ENCODE measurements at regions not wholly inside any gene's neighbourhood (a gene's known extent, or its start where the extent isn't known, plus 50 kb on each side); places are given as distances from the start of the nearest gene placed in this dataset.
A peak's percentile ranks its signal among the peaks of the same experiment; 100 is the strongest.

GRCh38 chr18:71873695-71874094, 670.4 kb downstream of the CBLN2 start:
- no peak for DNase-seq

- DNase-seq = no peak
Measured at GRCh38 chr18:71865888-71866287, 678.3 kb downstream of the CBLN2 start.

- DNase-seq = no peak
Measured at GRCh38 chr18:71850602-71851001, 693.5 kb downstream of the CBLN2 start.

- no peak for DNase-seq
Measured at GRCh38 chr18:71849407-71849806, 694.7 kb downstream of the CBLN2 start.

GRCh38 chr18:71846716-71847115, 697.4 kb downstream of the CBLN2 start:
- no peak for DNase-seq

- DNase-seq = no peak
Measured at GRCh38 chr18:71844814-71845213, 699.3 kb downstream of the CBLN2 start.

- DNase-seq = no peak
Measured at GRCh38 chr18:71842666-71843065, 701.5 kb downstream of the CBLN2 start.

- no peak for DNase-seq
Measured at GRCh38 chr18:71837547-71837946, 706.6 kb downstream of the CBLN2 start.

GRCh38 chr18:71832946-71833617, 711.1 kb downstream of the CBLN2 start:
- DNase-seq = no peak

GRCh38 chr18:71831039-71831438, 713.1 kb downstream of the CBLN2 start:
- no peak for DNase-seq

GRCh38 chr18:71827301-71827700, 716.8 kb downstream of the CBLN2 start:
- no peak for DNase-seq

- DNase-seq = no peak
Measured at GRCh38 chr18:71815305-71815704, 728.8 kb downstream of the CBLN2 start.

- DNase-seq = no peak
Measured at GRCh38 chr18:71809711-71810110, 734.4 kb downstream of the CBLN2 start.

GRCh38 chr18:71808616-71809015, 735.5 kb downstream of the CBLN2 start:
- no peak for DNase-seq

- no peak for DNase-seq
Measured at GRCh38 chr18:71807586-71807985, 736.6 kb downstream of the CBLN2 start.

GRCh38 chr18:71798986-71799673, 745.0 kb downstream of the CBLN2 start:
- DNase-seq = no peak

GRCh38 chr18:71797554-71797953, 746.6 kb downstream of the CBLN2 start:
- no peak for DNase-seq

GRCh38 chr18:71784777-71785176, 759.4 kb downstream of the CBLN2 start:
- DNase-seq = peak in 1 of 2 experiments; percentile 46

GRCh38 chr18:71760541-71760940, 783.6 kb downstream of the CBLN2 start:
- DNase-seq = no peak

- DNase-seq = no peak
Measured at GRCh38 chr18:71754246-71754645, 789.9 kb downstream of the CBLN2 start.

- DNase-seq = no peak
Measured at GRCh38 chr18:71743634-71744033, 800.5 kb downstream of the CBLN2 start.

- DNase-seq = no peak
Measured at GRCh38 chr18:71729611-71730010, 814.5 kb downstream of the CBLN2 start.

- DNase-seq = no peak
Measured at GRCh38 chr18:71727909-71728308, 816.2 kb downstream of the CBLN2 start.

- no peak for DNase-seq
Measured at GRCh38 chr18:71725256-71725655, 818.9 kb downstream of the CBLN2 start.

GRCh38 chr18:71707985-71708500, 836.1 kb downstream of the CBLN2 start:
- no peak for DNase-seq

Measured in NCI-H526 (cell line).